Stimulated activated CD4-positive, alpha-beta T cell treated with anti-CD3 and anti-CD28 coated beads, TNF-alpha, amount 100 ng/mL, for 1 hour (primary cell): ENCODE measurements at regions not wholly inside any gene's neighbourhood (a gene's known extent, or its start where the extent isn't known, plus 50 kb on each side); places are given as distances from the start of the nearest gene placed in this dataset.

ENCODE experiments used
- DNase-seq, 3 donors: peaks; one replicate each; pipeline ENCODE4 v3.0.0-alpha.2; 2020; ENCODE audit warnings: low read depth in 3 of 3, low spot score in 1 of 3

GRCh38 chr2:173584676-173585458 lies 230.2 kb downstream of the CDCA7 start:
- DNase-seq, result no peak

- DNase-seq, result no peak
Measured at GRCh38 chr2:173588931-173589369, 234.3 kb downstream of the CDCA7 start.

DNA sequence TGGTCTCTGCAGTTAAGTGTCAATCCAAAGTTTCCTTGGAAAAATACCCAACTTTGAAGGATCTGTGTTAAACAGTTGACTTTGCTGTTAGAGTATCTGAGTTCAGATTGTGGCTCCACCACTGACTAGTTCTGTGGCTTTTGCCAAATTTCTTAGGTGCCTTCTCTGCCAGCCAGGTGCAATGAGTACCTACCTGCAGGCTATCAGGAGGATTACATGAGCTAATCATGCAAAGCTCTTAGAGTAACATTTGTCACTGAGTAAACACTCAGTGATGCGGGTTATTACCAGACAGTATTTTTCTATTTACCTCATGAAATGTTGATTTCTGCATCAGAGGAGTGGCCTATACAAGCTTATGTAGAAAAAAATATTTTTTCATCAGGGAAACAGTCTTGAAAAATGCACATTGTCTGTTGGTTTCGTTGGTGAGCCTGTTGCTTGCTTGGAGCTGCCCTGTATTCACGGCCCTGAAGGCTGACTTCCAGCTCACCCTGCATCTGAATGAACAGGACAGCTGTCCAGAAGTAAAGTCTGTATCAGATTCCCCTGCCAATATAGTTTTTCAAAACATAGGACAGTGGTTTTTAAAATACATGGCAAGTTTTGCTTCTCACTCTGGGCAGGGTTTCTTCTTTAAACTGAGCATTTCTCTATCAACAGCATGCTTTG lies 235.1 kb downstream of the CDCA7 start:
- no peak for DNase-seq

DNA sequence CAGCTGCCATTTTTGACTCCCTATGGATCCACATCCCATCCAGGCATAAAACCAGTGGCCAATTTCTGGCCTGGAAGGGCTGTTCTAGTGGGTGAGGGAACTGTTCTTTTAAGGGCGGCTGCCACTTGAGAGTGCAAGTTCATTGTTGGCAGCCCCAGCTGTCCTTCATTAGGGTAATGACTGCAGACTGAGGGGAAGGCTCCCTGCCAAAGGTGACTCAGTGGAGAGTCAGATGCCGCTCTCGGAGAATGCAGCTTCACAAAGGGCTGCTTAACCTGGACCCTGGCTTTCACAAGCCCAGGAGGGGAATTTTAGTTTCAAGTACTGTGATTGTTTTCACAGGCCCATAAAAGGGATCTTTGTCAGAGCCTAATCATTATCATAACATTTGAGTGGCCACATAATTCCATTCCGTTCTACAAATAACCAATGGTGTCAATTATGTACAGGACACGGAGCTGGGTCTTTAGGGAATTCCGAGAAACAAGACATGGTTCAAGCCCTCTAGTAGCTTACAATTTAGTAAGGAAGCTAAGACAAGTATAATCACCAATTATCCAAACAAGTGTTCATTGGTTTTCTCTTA lies 235.7 kb downstream of the CDCA7 start:
- DNase-seq, result no peak

DNA sequence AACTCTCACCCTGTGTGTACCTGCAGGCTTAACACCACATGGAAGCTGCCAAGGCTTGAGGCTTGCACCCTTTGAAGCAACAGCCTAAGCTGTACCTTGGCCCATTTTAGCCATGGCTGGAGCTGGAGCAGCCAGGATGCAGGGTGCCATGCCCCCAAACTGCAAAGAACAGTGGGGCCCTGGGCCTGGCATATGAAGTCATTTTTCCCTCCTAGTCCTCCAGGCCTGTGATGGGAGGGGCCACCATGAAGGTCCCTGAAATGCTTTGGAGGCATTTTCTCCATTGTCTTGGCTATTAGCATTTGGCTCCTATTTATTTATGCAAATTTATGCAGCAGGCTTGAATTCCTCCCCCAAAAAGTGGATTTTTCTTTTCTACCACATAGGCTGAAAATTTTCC lies 238.4 kb downstream of the CDCA7 start:
- DNase-seq, result no peak

DNA sequence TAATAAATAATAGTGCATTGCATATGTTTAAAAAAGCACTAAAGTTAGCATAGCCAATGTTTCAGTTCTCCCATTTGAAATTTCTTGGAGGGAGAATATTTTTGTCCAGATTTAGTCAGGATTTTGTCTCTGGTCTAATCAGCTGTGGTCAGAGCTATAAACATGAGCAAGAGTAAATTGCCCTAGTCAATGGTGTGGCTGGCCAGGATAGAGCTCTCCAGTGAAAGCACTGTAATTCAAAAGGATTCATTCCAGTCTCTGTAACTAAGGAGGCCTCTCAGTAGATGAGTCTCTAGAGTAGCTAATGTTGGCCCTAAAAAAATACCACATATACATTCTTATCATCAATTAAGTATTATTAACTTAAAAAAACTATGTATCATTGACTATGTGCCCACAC lies 241.6 kb downstream of the CDCA7 start:
- no peak for DNase-seq

- no peak for DNase-seq
Measured at GRCh38 chr2:173598525-173598924, 243.9 kb downstream of the CDCA7 start.

DNA sequence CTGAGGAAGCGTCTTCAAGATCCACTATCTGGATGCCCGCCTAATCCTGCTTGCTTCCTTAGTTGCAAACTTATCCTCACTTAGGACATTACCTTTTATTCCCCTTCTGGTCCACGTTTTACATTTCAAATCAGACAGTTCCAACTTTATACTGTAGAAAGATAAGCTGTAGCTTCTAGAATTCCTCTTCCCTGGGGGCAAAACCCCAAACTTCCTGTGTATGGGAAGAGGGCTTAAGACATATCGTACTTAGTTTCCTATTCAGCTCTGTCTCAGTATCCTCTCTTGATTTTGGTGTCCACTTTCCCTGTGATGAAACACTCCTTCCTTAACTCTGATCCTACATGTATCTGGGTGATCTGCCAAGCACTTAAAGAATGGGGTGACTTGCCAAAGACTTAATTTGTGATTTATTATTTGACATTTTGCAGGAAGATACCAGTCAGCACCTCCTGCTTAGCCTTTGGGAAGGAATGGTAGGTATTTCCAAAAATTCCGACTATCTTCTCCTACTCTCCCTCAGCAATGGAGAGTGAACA lies 245.2 kb downstream of the CDCA7 start:
- DNase-seq, result no peak

- DNase-seq, result no peak
Measured at GRCh38 chr2:173602153-173602795, 247.6 kb downstream of the CDCA7 start.

DNA sequence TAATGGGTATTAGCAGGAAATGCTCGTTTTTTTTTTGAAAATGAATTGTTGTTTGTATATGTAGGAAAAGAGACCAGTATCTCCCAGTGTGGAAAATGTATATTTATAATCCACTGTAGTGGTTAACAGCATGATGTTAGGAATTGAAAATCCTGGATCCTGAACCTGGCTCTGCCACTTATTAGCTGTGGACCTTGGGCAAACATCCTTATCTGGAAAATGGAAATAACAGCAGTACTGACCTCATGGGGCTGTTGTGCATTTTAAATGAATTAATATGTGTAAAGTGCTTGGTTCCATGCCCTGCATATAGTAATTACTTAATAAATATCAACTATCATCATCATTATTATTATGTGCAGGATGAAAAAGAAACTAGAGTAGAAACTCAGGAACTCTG lies 251.3 kb downstream of the CDCA7 start:
- no peak for DNase-seq

GRCh38 chr2:173606619-173607248 lies 252.1 kb downstream of the CDCA7 start:
- no peak for DNase-seq

GRCh38 chr2:173607606-173608311 lies 253.1 kb downstream of the CDCA7 start:
- DNase-seq, result no peak

DNA sequence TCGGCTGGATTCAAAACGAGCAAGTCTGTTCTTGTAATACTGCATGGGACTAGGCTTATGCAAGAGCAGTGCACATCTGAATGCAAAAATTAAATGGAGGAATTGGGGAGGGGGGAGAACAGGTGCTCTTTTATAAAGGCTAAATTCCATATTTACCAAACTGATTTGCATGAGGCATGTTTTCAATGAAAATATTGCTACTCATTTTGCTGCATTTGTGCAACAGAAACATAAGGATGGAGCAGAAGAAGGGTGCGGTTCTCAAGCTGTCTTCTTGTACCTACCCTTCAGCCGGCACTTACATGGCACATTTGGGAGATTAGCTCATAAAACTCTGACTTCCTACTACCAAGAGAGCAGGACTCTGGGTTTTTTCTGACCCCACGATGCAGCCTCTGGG lies 256.4 kb downstream of the CDCA7 start:
- no peak for DNase-seq

- DNase-seq, result no peak
Measured at GRCh38 chr2:173612354-173612753, 257.7 kb downstream of the CDCA7 start.

DNA sequence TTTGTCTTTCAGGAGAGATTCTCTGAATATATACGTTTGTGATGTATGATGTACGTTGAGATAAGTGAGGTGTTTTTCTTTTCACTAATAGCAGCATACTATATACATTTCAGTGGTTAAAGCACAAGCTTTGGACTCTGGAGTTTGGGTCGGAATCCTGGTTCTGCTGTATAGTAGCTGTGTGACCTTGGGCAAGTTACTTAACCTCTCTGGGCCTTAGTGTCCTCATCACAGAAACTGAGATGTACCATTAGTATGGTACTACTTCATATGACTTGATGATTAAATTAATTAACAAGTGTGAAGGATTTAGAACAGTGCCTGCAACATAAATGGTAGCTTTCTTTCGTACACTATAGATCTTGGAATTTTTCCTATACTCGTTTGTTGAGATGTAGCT lies 258.7 kb downstream of the CDCA7 start:
- no peak for DNase-seq

DNA sequence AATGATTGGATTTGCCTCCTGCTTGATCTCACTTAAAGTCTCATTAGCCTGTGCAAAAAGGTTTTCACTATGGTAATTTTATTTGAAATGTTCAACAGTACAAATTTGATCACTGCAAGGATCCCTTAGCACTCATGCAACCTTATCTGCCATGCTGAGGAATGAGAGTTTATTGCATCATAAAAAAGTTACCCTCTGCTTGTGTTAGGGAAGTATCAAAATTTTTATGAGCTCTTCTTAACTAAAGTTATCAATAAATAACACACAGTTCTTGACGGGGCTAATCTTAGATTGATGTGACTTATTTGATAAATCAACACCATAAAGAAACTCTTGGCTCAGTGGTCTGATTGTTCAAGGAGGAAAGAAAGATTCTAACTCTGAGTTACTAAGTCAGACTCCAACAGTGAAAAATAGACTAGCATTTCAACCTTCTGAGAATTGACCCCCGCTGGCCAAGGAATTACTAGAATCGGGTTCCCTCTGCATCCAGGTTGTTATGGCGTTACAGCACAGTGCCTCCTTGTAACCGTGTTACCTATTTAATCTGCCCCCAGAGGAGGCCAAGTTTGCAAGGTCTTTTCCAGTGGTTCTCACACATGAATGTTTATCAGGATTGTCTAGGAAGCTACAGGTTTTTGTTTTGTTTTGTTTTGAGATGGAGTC lies 259.7 kb downstream of the CDCA7 start:
- no peak for DNase-seq

- no peak for DNase-seq
Measured at GRCh38 chr2:173623438-173624319, 269.0 kb downstream of the CDCA7 start.

GRCh38 chr2:173625315-173625714 lies 270.6 kb downstream of the CDCA7 start:
- DNase-seq, result no peak

DNA sequence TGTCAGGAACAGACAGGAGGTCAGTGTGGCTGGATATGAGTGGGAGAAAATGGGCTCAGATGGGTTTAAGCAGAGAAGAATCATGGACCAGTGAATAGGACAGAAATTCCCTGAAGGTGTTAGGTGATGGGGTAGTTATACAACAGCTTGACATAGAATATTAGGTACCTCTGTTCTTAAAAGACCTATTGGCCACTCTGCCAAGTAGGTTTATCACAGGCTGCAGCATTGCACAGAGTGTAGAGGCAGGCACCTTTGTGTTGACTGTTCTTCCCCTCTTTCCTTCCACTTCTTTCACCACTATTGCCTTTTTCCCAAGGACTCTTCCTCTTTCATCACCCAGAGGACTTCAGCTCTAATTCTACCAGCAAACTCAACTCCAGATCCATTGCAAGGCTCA lies 274.4 kb downstream of the CDCA7 start:
- DNase-seq, result no peak
